ENCODE measurements at regions not wholly inside any gene's neighbourhood (a gene's known extent, or its start where the extent isn't known, plus 50 kb on each side); places are given as distances from the start of the nearest gene placed in this dataset.

DNA sequence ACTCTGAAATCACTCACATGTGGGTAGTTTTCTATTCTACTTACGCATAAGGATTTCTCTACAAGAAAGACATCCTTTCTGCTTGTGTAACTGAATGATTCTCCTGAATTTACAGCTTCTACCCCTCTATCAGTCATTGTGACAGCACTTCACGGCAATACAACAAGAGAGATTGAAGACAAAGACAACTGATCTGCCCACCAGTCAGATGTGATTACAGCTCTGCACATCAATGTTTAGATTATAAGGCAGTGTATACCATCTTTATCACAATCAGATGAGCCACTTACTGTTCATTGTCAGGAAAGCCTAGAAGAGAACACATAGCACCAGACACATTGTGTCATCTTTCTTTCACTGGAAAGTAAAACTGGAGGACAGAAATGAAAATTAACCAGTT, 324.4 kb downstream of the CENPC start:
- DNase-seq = no peak

DNA sequence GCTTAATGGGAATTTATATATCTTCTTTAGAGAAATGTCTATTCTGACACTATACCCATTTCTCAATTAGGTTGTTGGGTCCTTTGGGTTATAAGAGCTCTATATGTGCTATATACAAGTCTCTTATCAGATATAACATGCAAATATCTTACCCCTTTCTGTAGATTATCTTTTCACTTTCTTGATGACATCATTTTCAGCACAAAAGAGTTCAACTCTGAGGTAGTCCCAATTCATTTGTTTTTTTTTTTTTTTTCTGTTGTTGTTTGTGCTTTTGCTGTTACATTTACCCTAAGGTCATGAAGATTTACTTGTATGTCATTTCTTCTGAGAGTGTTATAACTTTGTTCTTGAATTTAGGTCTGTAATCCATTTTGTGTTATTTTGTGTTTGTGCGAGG, 326.4 kb downstream of the CENPC start:
- no peak for DNase-seq

- no peak for DNase-seq
These were observed 337.3 kb downstream of the CENPC start for GRCh38 chr4:67207941-67208441.

DNA sequence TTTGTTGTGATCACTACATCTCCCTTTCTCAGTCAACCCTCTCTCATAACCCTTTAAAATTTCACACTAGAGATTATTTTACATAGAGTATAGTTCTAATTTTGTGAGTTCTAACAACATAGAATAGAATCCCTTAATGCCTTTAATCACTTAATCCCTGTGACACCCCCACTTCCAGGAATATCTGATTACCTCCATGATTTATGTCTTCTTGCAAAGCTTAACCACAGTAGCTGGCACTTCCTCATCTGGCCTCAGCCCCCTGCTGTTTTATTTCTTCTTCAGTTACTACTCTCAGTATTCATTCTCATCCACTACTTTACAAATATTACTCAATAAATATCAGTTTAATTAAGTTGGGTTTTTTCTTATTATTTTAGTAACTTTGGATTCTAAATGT, 340.9 kb downstream of the CENPC start:
- no peak for DNase-seq

- DNase-seq = no peak
These were observed 344.0 kb downstream of the CENPC start for GRCh38 chr4:67201334-67201733.

DNA sequence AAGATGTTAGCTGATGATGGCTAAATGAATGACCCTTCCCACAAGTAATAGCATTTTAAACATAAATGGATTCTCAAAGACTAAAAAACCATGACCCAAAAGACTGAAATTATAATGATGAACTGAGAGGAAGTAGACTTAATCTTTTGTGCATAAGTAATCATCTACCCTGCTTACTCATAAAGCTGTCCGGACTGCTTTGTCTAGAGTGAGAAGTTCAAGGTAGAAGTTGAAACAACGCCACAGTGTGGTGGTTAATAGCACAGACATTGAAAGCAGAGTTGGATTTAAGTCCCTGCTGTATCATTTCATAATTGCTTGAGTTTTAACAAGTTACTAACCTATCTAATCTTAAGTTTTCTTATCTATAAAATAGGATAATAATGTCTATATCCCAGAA, 346.6 kb downstream of the CENPC start:
- peak; percentile 71 for DNase-seq

GRCh38 chr4:67167849-67168248, 377.5 kb downstream of the CENPC start:
- no peak for DNase-seq

DNA sequence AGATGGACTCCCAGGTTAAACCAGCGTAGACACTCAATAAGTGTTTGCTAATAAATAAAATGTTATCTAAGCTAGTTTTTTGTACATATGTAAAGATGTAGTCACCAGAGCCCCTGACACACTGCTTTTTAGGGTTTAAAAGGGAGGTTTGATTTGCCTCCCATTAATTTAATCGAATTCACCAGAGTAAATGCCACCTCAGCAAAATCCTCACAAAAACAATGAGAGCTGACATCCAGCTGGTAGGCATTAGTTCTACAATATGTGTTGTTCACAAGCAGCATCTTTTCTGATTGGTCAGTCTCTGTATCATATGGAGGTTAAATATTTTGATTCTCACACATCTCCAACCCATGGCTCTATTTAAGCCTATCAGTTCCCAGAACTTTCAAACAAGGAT, 382.6 kb downstream of the CENPC start:
- no peak for DNase-seq

- no peak for DNase-seq
These were observed 384.0 kb downstream of the CENPC start for GRCh38 chr4:67161311-67161710.

- no peak for DNase-seq
These were observed 384.9 kb downstream of the CENPC start for GRCh38 chr4:67160394-67160793.

DNA sequence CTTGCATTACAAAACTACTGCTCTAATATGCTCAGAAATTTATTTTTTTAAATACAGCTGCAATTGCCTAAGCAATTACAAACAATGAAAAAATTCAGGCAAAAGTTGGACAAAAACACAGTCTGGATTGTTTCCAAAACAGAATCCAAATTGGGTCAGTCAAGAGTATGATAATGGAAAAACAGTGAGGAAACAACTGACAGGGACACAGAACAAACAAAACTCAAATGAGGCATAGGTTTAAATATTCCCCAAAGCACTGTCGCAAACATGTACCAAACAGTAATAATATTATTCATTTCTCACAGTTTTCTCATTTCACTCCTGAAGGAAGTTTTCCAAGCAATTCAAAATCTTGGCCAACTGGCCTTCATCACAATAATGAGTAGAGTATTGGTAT, 386.6 kb downstream of the CENPC start:
- peak; percentile 77 for DNase-seq

- no peak for DNase-seq
These were observed 392.3 kb downstream of the CENPC start for GRCh38 chr4:67152976-67153375.

DNA sequence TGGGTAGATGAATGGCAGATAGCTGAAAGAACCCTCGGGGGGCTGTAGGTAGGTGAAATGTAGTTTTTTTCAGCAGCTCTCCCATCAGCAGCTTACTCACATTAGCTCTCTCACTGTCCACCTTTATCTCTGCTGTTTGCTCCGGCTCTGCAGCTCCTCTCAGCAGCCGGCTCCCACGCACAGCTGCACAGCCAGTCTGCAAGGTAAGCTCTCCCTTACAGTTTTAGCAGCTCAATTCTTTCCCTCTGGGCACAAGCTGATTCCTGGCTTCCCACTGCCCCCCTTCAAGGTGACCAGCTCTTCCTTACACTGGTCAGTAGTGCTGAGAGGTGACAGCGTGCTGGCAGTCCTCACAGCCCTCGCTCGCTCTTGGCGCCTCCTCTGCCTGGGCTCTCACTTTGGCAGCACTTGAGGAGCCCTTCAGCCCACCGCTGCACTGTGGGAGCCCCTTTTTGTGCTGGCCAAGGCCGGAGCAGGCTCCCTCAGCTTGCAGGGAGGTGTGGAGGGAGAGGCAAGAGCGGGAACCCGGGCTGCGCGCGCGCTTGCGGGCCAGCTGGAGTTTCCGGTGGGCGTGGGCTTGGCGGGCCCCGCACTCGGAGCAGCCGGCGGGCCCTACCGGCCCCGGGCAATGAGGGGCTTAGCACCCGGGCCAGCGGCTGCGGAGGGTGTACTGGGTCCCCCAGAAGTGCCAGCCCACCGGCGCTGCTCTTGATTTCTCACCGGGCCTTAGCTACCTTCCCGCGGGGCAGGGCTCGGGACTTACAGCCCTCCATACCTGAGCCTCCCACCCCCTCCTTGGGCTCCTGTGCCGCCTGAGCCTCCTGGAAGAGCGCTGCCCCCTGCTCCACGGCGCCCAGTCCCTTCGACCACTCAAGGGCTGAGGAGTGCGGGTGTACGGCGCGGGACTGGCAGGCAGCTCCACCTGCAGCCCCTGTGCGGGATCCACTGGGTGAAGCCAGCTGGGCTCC, 393.6 kb downstream of the CENPC start:
- no peak for DNase-seq

DNA sequence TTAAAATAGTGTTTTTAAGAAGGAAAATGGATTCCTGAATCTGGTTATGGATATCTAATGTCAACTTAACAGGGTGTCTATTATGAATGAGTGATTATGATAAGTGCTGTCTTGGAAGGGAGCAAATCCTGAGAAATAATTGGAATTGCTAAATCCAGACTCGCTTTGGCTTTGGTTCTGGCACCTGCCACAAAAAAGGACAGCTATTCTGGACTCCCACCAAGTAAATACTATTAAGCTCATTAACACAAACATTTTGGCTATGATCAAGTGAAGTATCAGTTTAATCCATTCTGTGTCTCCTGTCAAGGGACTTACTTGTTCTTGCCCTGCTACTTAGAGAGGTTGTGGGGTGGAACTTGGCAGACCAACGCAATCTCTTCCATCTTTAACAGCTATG, 403.7 kb downstream of the CENPC start:
- peak; percentile 87 for DNase-seq

DNA sequence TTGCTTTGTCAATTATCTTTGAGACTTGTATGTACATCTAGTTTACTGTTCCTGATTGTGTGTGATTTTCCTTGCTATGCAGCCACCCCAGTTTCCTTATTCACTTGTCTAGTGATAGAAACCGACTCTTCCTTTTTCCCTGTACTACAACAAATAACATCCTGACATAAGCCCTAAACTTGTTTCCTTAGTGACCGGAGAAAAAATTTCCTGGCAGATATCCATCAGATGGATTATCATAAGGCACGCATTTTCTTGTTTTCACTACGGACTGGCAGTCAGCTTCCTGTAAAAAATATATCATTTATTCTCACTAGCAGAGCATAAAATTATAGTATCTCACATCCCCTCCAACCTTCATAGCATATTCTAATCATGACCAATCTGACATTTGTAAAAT, 410.7 kb downstream of the CENPC start:
- peak; percentile 17 for DNase-seq

GRCh38 chr4:67133162-67133561, 412.1 kb downstream of the CENPC start:
- no peak for DNase-seq

DNA sequence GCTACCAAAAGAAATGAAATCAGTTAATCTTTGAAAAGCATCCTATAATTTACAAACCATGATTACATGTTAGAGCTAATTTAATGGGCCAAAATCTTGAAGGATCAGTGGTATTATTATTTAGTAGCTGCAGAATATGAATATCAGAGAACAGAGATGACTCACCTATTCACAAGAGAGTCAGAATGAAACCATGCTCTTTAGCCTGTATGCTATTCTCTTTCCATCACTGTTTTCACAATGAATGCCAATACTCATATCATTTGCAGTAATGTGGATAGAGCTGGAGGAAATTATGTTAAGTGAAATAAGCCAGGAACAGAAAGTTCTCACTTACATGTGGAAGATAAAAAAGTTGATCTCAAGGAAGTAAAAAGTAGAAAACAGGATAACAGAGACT, 414.1 kb downstream of the CENPC start:
- DNase-seq = no peak

DNA sequence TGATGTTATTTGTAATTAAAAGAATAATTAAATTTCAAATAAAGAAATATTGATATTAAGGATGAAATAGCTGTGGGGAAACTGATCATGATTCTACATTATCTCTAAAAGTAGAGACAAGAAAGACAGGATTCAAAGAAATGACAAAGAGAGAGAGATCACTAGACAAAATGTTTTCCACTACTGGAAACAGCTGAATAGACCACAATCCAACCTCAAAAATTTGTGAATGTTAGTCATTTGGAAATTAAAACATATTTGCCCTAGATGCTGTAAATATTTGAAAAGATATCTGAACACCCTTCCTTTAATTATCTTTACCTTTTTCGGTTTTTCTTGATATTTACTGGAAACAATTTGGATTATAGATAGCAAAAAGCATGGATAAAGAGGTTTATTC, 414.9 kb downstream of the CENPC start:
- DNase-seq = no peak

DNA sequence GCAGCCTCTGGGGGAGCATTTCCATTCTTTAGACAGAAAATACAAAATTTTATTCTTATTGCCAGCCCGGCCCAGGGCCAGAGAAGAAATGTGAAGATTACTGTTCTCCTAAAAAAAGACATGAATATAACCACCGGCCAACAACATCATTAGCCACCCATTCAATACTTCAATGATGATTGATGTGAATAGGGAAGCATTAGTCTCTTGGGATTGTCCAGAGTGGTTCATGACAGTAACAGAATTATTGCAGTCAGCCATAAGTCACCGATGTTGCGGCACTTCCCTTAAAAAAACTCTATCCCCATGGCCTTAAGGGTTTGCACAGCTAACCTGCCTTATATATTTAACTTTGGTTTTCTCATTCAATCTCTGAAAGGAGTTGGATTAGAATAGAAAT, 418.7 kb downstream of the CENPC start:
- DNase-seq = no peak

DNA sequence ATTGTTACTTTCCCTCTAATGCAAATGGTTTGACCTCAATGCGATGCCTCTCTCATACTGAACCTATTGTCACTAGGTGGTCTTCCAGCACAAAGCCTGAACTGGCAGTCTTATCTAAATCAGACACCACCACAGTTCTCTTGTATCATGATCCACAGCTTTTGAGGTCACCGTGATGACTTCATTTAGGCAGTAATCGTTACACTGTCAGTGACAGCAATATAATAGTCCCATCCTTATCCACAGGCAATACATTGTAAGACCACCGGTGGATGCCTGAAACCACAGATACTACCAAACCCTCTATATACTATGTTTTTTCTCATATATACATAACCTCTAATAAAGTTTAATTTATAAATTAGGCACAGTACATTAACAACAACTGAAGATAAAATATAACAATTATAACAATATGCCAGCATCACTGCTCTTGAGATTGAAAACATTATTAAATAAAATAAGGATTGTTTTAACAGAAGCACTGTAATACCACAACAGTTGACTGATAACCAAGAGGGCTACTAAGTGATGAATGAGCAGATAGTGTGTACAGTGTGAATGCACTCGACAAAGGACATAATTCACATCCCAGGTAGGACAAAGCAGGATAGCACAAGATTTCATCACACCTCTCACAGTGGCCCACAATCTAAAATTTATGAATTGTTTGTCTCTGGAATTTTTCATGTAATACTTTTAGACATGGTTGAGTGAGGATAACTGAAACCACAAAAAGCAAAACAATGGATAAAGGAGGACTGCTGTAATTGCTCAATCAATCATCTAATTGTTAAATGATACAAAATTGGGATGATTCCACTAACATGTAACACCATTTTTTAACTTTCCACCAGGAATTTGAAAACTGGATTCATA, 419.4 kb downstream of the CENPC start:
- no peak for DNase-seq

GRCh38 chr4:67124716-67125115, 420.6 kb downstream of the CENPC start:
- no peak for DNase-seq

- no peak for DNase-seq
These were observed 423.3 kb downstream of the CENPC start for GRCh38 chr4:67122029-67122428.

GRCh38 chr4:67120369-67120768, 424.9 kb downstream of the CENPC start:
- no peak for DNase-seq

DNA sequence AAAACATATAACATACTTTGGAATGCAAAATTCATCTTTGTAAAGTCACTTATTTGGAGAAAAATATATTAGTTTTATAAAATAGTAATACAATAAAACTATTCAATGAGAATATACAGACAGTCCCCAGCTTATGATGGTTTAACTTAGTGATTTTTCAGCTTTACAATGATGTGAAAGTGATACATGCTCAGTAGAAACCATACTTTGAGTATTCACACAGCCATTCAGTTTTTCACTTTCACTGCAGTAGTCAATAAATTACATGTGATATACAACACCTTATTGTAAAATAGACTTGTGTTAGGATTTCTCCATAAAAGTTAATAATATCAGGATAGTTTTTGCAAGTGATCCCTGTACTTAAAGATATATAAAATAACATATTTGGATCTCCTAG, 436.0 kb downstream of the CENPC start:
- no peak for DNase-seq
